HG03571 (cell line): ENCODE measurements at regions not wholly inside any gene's neighbourhood (a gene's known extent, or its start where the extent isn't known, plus 50 kb on each side); places are given as distances from the start of the nearest gene placed in this dataset.
A peak's percentile ranks its signal among the peaks of the same experiment; 100 is the strongest.

Experiments used
- ATAC-seq: cut with Tn5 transposase; IDR thresholded peaks from one replicate; pipeline ENCODE4 v1.9.1; 2021; ENCODE audit not compliant: unreplicated experiment

GRCh38 chr18:79608999-79609461, 70.6 kb upstream of the CTDP1 start:
- no peak for ATAC-seq

- no peak for ATAC-seq
Observed at GRCh38 chr18:79609841-79610281, 69.7 kb upstream of the CTDP1 start.

GRCh38 chr18:79610461-79611039, 69.1 kb upstream of the CTDP1 start:
- ATAC-seq: no peak

GRCh38 chr18:79611040-79611681, 68.4 kb upstream of the CTDP1 start:
- no peak for ATAC-seq

- ATAC-seq: no peak
Observed at GRCh38 chr18:79612291-79613108, 67.1 kb upstream of the CTDP1 start.

- no peak for ATAC-seq
Observed at GRCh38 chr18:79613186-79613931, 66.2 kb upstream of the CTDP1 start.

- no peak for ATAC-seq
Observed at GRCh38 chr18:79614211-79614955, 65.2 kb upstream of the CTDP1 start.

GRCh38 chr18:79615091-79615490, 64.5 kb upstream of the CTDP1 start:
- no peak for ATAC-seq

- no peak for ATAC-seq
Observed at GRCh38 chr18:79615586-79615985, 64.0 kb upstream of the CTDP1 start.

GRCh38 chr18:79616651-79617510, 62.7 kb upstream of the CTDP1 start:
- ATAC-seq: no peak

GRCh38 chr18:79617511-79618500, 61.8 kb upstream of the CTDP1 start:
- no peak for ATAC-seq

GRCh38 chr18:79620576-79621165, 58.9 kb upstream of the CTDP1 start:
- ATAC-seq: no peak

- ATAC-seq: no peak
Observed at GRCh38 chr18:79621501-79621900, 58.1 kb upstream of the CTDP1 start.

GRCh38 chr18:79622004-79622403, 57.6 kb upstream of the CTDP1 start:
- ATAC-seq: no peak

- ATAC-seq: peak; percentile 35
Observed at GRCh38 chr18:79624356-79625170, 55.0 kb upstream of the CTDP1 start.

GRCh38 chr18:79625195-79625923, 54.2 kb upstream of the CTDP1 start:
- ATAC-seq: peak; percentile 70
